HEK293 (cell line): ENCODE measurements at regions not wholly inside any gene's neighbourhood (a gene's known extent, or its start where the extent isn't known, plus 50 kb on each side); places are given as distances from the start of the nearest gene placed in this dataset.

Experiments used
- CTCF ChIA-PET: fragments of 350-600 bp; formaldehyde crosslinking; extraction: SDS; loops from one replicate; lab custom pipeline; 2021; ENCODE audit warnings: antibody characterized with exemption; lab: Yijun Ruan, JAX
- POLR2A ChIA-PET: fragments of 300-600 bp; formaldehyde crosslinking; extraction: SDS; loops from one replicate; lab custom pipeline; 2020; ENCODE audit warnings: antibody characterized with exemption, inconsistent platforms; lab: Yijun Ruan, JAX
- H3K27ac ChIP-seq: fragments of 200-500 bp; sonication (Bioruptor generic); 2 replicates; pipeline ENCODE4 v1.5.1; 2014; ENCODE audit warnings: low read depth, low read length, control low read depth, inconsistent platforms; ENCODE audit errors: extremely low read depth
- H3K36me3 ChIP-seq, 2 experiments: fragments of 200-500 bp in 1 of 2; sonication (Bioruptor generic) in 1 of 2; 1 replicate in 1 of 2; 2 replicates in 1 of 2; pipeline ENCODE4 v1.5.1; 2014 to 2017; ENCODE audit warnings: inconsistent platforms in 2 of 2, low read length in 2 of 2; ENCODE audit not compliant: control insufficient read depth in 2 of 2, insufficient read depth in 1 of 2
- H3K4me1 ChIP-seq: fragments of 200-500 bp; sonication (Bioruptor generic); 2 replicates; pipeline ENCODE4 v1.5.1; 2014; ENCODE audit warnings: mild to moderate bottlenecking, low read length, inconsistent platforms; ENCODE audit not compliant: control insufficient read depth, insufficient read depth
- H3K4me3 ChIP-seq: 2 replicates; pipeline ENCODE4 v1.5.1; 2011; ENCODE audit warnings: low read depth, mild to moderate bottlenecking, control low read depth, low read length, moderate library complexity
- H3K9me3 ChIP-seq: fragments of 200-500 bp; sonication (Bioruptor generic); 2 replicates; pipeline ENCODE4 v1.5.1; 2014; ENCODE audit warnings: low read depth, low read length, inconsistent platforms; ENCODE audit not compliant: control insufficient read depth, insufficient read depth
- MZF1 ChIP-seq: fragments of 450-650 bp; formaldehyde crosslinking; IDR thresholded peaks from 2 replicates; pipeline ENCODE4 v1.5.1; 2017; ENCODE audit warnings: missing biosample characterization, missing genetic modification characterization, borderline replicate concordance
- REPIN1 ChIP-seq: fragments of 450-650 bp; formaldehyde crosslinking; IDR thresholded peaks from 2 replicates; pipeline ENCODE4 v1.5.1; 2017; ENCODE audit warnings: missing biosample characterization, missing genetic modification characterization, low read depth
- ZNF140 ChIP-seq: fragments of 450-650 bp; formaldehyde crosslinking; IDR thresholded peaks from 2 replicates; pipeline ENCODE4 v1.5.1; 2016; ENCODE audit warnings: missing biosample characterization, missing genetic modification characterization
- ZNF311 ChIP-seq: fragments of 450-650 bp; formaldehyde crosslinking; IDR thresholded peaks from 2 replicates; pipeline ENCODE4 v1.5.1; 2017; ENCODE audit warnings: missing biosample characterization, missing genetic modification characterization, borderline replicate concordance
- ZNF350 ChIP-seq: fragments of 450-650 bp; formaldehyde crosslinking; IDR thresholded peaks from 2 replicates; pipeline ENCODE4 v1.5.0; 2017; ENCODE audit warnings: missing biosample characterization, mild to moderate bottlenecking, missing genetic modification characterization
- ZNF747 ChIP-seq: fragments of 450-650 bp; formaldehyde crosslinking; IDR thresholded peaks from 2 replicates; pipeline ENCODE4 v1.5.1; 2016; ENCODE audit warnings: missing biosample characterization, missing genetic modification characterization
- ZNF785 ChIP-seq: fragments of 450-650 bp; formaldehyde crosslinking; IDR thresholded peaks from 2 replicates; pipeline ENCODE4 v1.5.1; 2016; ENCODE audit warnings: missing biosample characterization, missing genetic modification characterization
- TF ChIP-seq, protein P1 (sequence below): fragments of 450-650 bp; formaldehyde crosslinking; IDR thresholded peaks from 2 replicates; pipeline ENCODE4 v1.5.1; 2016; ENCODE audit warnings: missing biosample characterization, missing genetic modification characterization
- TF ChIP-seq, protein P2 (sequence below): fragments of 450-650 bp; formaldehyde crosslinking; IDR thresholded peaks from 2 replicates; pipeline ENCODE4 v1.5.1; 2016; ENCODE audit warnings: missing biosample characterization, missing genetic modification characterization
- TF ChIP-seq, protein P3 (sequence below): fragments of 450-650 bp; IDR thresholded peaks from 2 replicates; pipeline ENCODE4 v1.5.1; 2018; ENCODE audit warnings: missing biosample characterization, mild to moderate bottlenecking, missing genetic modification characterization
- TF ChIP-seq, protein P4 (sequence below): fragments of 450-650 bp; formaldehyde crosslinking; IDR thresholded peaks from 2 replicates; pipeline ENCODE4 v1.5.1; 2016; ENCODE audit warnings: missing biosample characterization, missing genetic modification characterization, borderline replicate concordance
- TF ChIP-seq, protein P5 (sequence below): fragments of 450-650 bp; formaldehyde crosslinking; IDR thresholded peaks from 2 replicates; pipeline ENCODE4 v1.5.1; 2016; ENCODE audit warnings: missing biosample characterization, missing genetic modification characterization, low read depth
- TF ChIP-seq, protein P6 (sequence below): fragments of 450-650 bp; formaldehyde crosslinking; IDR thresholded peaks from 2 replicates; pipeline ENCODE4 v1.5.1; 2017; ENCODE audit warnings: missing biosample characterization, mild to moderate bottlenecking, missing genetic modification characterization, moderate library complexity
- TF ChIP-seq, protein P7 (sequence below): fragments of 450-650 bp; formaldehyde crosslinking; IDR thresholded peaks from 2 replicates; pipeline ENCODE4 v1.5.1; 2016; ENCODE audit warnings: missing biosample characterization, missing genetic modification characterization

DNA sequence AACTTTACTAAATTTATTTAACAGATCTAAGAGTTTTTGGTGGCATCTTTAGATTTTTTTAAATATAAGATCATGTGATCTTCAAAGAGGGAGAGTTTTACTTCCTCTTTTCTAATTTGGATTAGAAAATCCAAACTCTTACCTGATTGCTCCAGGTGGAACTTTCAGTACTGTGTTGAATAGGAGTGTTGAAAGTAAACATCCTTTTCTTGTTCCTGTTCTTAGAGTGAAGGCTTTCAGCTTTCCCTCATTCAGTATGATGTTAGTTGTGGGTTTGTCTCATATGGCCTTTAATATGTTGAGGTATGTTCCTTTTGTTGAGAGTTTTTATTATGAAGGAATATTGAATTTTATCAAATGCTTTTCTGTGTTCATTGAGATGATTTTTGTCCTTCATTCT is 650.0 kb upstream of the SGCD start:
- POLR2A ChIA-PET: no interaction called here
- Histone ChIP-seq H3K27ac (no peak overlapping the region), H3K36me3 (no peaks in the 10 kb centered on the region), H3K4me3 (no peak overlapping the region), H3K4me1 (no peaks in the 10 kb centered on the region), H3K9me3 (no peaks in the 10 kb centered on the region)
- TF ChIP-seq, protein P1, sequence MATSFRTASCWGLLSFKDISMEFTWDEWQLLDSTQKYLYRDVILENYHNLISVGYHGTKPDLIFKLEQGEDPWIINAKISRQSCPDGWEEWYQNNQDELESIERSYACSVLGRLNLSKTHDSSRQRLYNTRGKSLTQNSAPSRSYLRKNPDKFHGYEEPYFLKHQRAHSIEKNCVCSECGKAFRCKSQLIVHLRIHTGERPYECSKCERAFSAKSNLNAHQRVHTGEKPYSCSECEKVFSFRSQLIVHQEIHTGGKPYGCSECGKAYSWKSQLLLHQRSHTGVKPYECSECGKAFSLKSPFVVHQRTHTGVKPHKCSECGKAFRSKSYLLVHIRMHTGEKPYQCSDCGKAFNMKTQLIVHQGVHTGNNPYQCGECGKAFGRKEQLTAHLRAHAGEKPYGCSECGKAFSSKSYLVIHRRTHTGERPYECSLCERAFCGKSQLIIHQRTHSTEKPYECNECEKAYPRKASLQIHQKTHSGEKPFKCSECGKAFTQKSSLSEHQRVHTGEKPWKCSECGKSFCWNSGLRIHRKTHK: no peak
- no peak for TF ChIP-seq MZF1 (tag by site-specific recombination)
- CTCF ChIA-PET: no interaction called here

DNA sequence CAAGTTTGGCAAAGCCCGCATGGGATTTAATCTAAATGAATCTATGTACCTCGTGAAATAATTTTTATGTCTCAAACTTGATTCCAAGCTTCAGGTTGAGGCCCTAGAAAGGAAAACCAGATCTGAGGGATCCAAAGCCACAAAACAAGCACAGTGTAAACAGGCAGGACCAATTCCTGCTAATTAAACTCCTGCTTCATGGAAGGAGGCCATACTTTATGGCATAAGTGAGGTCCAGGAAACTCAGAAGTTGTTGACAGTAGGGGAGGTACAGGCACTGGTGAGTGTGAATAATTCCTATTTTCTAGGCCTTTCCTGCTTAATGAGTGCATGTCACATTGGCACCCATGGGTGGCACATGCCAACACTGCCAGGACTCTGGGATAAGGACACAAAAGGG is 648.6 kb upstream of the SGCD start:
- Histone ChIP-seq H3K36me3 (no peaks in the 10 kb centered on the region), H3K27ac (no peak overlapping the region), H3K4me1 (no peaks in the 10 kb centered on the region), H3K9me3 (no peaks in the 10 kb centered on the region)
- TF ChIP-seq REPIN1 (tag by site-specific recombination): no peak
- TF ChIP-seq, protein P2, sequence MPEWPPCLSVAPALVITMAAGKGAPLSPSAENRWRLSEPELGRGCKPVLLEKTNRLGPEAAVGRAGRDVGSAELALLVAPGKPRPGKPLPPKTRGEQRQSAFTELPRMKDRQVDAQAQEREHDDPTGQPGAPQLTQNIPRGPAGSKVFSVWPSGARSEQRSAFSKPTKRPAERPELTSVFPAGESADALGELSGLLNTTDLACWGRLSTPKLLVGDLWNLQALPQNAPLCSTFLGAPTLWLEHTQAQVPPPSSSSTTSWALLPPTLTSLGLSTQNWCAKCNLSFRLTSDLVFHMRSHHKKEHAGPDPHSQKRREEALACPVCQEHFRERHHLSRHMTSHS: no peak
- TF ChIP-seq, protein P3, sequence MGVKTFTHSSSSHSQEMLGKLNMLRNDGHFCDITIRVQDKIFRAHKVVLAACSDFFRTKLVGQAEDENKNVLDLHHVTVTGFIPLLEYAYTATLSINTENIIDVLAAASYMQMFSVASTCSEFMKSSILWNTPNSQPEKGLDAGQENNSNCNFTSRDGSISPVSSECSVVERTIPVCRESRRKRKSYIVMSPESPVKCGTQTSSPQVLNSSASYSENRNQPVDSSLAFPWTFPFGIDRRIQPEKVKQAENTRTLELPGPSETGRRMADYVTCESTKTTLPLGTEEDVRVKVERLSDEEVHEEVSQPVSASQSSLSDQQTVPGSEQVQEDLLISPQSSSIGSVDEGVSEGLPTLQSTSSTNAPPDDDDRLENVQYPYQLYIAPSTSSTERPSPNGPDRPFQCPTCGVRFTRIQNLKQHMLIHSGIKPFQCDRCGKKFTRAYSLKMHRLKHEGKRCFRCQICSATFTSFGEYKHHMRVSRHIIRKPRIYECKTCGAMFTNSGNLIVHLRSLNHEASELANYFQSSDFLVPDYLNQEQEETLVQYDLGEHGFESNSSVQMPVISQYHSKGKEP (tag by site-specific recombination): no peak
- TF ChIP-seq, protein P4, sequence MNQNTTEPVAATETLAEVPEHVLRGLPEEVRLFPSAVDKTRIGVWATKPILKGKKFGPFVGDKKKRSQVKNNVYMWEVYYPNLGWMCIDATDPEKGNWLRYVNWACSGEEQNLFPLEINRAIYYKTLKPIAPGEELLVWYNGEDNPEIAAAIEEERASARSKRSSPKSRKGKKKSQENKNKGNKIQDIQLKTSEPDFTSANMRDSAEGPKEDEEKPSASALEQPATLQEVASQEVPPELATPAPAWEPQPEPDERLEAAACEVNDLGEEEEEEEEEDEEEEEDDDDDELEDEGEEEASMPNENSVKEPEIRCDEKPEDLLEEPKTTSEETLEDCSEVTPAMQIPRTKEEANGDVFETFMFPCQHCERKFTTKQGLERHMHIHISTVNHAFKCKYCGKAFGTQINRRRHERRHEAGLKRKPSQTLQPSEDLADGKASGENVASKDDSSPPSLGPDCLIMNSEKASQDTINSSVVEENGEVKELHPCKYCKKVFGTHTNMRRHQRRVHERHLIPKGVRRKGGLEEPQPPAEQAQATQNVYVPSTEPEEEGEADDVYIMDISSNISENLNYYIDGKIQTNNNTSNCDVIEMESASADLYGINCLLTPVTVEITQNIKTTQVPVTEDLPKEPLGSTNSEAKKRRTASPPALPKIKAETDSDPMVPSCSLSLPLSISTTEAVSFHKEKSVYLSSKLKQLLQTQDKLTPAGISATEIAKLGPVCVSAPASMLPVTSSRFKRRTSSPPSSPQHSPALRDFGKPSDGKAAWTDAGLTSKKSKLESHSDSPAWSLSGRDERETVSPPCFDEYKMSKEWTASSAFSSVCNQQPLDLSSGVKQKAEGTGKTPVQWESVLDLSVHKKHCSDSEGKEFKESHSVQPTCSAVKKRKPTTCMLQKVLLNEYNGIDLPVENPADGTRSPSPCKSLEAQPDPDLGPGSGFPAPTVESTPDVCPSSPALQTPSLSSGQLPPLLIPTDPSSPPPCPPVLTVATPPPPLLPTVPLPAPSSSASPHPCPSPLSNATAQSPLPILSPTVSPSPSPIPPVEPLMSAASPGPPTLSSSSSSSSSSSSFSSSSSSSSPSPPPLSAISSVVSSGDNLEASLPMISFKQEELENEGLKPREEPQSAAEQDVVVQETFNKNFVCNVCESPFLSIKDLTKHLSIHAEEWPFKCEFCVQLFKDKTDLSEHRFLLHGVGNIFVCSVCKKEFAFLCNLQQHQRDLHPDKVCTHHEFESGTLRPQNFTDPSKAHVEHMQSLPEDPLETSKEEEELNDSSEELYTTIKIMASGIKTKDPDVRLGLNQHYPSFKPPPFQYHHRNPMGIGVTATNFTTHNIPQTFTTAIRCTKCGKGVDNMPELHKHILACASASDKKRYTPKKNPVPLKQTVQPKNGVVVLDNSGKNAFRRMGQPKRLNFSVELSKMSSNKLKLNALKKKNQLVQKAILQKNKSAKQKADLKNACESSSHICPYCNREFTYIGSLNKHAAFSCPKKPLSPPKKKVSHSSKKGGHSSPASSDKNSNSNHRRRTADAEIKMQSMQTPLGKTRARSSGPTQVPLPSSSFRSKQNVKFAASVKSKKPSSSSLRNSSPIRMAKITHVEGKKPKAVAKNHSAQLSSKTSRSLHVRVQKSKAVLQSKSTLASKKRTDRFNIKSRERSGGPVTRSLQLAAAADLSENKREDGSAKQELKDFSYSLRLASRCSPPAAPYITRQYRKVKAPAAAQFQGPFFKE (tag by site-specific recombination): no peak
- no peak for TF ChIP-seq ZNF311
- TF ChIP-seq, all 188 proteins: peak for 0
- H3K4me3 ChIP-seq: no peak overlapping the region
- CTCF ChIA-PET: no interaction called here
- POLR2A ChIA-PET: no interaction called here

DNA sequence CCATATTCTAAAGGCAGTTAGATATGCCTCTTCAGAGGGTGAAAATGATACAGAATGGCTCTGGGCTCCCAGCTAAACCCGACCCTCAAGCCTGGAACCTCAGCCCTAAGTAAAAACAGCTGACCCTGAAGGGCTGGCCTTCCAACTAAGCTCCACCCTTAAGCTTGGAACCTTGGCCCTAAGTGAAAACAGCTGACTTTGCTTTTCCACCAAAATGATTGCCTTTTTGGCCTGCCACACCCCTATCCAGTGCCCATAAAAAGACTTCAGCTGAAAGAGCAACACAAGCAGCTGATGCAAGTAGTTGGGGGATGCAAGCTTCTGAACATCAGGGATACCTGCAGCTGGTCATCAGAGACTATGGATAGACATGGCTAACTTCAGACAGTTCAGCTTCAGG is 647.4 kb upstream of the SGCD start:
- POLR2A ChIA-PET: no interaction called here
- no peaks in the 10 kb centered on the region for H3K36me3 ChIP-seq
- no peaks in the 10 kb centered on the region for H3K4me1 ChIP-seq
- no peaks in the 10 kb centered on the region for H3K9me3 ChIP-seq
- no peak overlapping the region for H3K27ac ChIP-seq
- no peak overlapping the region for H3K4me3 ChIP-seq
- CTCF ChIA-PET: no interaction called here
- TF ChIP-seq, protein P5, sequence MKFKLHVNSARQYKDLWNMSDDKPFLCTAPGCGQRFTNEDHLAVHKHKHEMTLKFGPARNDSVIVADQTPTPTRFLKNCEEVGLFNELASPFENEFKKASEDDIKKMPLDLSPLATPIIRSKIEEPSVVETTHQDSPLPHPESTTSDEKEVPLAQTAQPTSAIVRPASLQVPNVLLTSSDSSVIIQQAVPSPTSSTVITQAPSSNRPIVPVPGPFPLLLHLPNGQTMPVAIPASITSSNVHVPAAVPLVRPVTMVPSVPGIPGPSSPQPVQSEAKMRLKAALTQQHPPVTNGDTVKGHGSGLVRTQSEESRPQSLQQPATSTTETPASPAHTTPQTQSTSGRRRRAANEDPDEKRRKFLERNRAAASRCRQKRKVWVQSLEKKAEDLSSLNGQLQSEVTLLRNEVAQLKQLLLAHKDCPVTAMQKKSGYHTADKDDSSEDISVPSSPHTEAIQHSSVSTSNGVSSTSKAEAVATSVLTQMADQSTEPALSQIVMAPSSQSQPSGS (tag by site-specific recombination): no peak
- TF ChIP-seq ZNF785 (tag by site-specific recombination): no peak
- no peak for TF ChIP-seq ZNF350 (tag by site-specific recombination)
- TF ChIP-seq, protein P6, sequence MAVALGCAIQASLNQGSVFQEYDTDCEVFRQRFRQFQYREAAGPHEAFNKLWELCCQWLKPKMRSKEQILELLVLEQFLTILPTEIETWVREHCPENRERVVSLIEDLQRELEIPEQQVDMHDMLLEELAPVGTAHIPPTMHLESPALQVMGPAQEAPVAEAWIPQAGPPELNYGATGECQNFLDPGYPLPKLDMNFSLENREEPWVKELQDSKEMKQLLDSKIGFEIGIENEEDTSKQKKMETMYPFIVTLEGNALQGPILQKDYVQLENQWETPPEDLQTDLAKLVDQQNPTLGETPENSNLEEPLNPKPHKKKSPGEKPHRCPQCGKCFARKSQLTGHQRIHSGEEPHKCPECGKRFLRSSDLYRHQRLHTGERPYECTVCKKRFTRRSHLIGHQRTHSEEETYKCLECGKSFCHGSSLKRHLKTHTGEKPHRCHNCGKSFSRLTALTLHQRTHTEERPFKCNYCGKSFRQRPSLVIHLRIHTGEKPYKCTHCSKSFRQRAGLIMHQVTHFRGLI (tag by site-specific recombination): no peak
- TF ChIP-seq ZNF747 (tag by site-specific recombination): no peak
- TF ChIP-seq, protein P7, sequence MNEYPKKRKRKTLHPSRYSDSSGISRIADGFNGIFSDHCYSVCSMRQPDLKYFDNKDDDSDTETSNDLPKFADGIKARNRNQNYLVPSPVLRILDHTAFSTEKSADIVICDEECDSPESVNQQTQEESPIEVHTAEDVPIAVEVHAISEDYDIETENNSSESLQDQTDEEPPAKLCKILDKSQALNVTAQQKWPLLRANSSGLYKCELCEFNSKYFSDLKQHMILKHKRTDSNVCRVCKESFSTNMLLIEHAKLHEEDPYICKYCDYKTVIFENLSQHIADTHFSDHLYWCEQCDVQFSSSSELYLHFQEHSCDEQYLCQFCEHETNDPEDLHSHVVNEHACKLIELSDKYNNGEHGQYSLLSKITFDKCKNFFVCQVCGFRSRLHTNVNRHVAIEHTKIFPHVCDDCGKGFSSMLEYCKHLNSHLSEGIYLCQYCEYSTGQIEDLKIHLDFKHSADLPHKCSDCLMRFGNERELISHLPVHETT (tag by site-specific recombination): no peak
- no peak for TF ChIP-seq ZNF140
